ENCODE measurements at regions not wholly inside any gene's neighbourhood (a gene's known extent, or its start where the extent isn't known, plus 50 kb on each side); places are given as distances from the start of the nearest gene placed in this dataset.

GRCh38 chr14:71499018-71499417 is 433.2 kb upstream of the RGS6 start:
- no peak for DNase-seq (ENCODE audit: low spot score)
- Mint-ChIP-seq H3K27ac (ENCODE audit: unreplicated experiment) (no peak overlapping the region), H3K27me3 (ENCODE audit: low read depth) (no peaks in the 10 kb centered on the region), H3K9me3 (ENCODE audit: low read depth) (peaks cover 6% of the 10 kb centered on the region), H3K36me3 (ENCODE audit: low read depth) (peaks cover 2% of the 10 kb centered on the region), H3K4me1 (ENCODE audit: low read depth) (peaks cover 48% of the 10 kb centered on the region), H3K4me3 (ENCODE audit: unreplicated experiment) (no peak overlapping the region)
- no peak for TF ChIP-seq CTCF (IDR thresholded peaks at IDR 0.05)

DNA sequence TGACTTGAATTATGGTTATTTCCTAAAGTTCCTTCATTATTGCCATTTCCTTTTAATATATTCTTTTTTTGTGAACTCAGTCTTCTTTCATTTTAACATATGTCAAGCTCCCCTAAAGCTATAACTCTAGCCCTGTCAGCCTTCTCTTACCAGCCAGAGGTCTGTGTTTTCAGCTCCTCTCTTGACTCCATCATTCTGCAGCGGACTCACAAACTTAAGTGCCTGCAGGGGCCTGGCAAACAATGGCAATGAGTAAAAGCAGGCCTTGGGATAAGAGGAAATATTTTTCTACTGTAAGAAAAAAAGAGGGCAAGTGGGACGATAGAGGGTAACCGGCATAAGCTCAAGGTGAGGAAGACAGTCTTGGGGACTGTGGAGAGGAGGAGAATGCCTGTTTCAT is 424.5 kb upstream of the RGS6 start:
- peaks cover 54% of the 10 kb centered on the region for H3K4me1 Mint-ChIP-seq (ENCODE audit: low read depth)
- H3K4me3 Mint-ChIP-seq (ENCODE audit: unreplicated experiment) = no peak overlapping the region
- H3K27ac Mint-ChIP-seq (ENCODE audit: unreplicated experiment) = peak overlapping the region; percentile 46
- H3K36me3 Mint-ChIP-seq (ENCODE audit: low read depth) = peaks cover 3% of the 10 kb centered on the region
- H3K9me3 Mint-ChIP-seq (ENCODE audit: low read depth) = peaks cover 5% of the 10 kb centered on the region
- TF ChIP-seq CTCF (IDR thresholded peaks at IDR 0.05) = no peak
- DNase-seq (ENCODE audit: low spot score) = no peak
- no peaks in the 10 kb centered on the region for H3K27me3 Mint-ChIP-seq (ENCODE audit: low read depth)

- no peak for DNase-seq (ENCODE audit: low spot score)
- no peak overlapping the region for H3K4me3 Mint-ChIP-seq (ENCODE audit: unreplicated experiment)
- peaks cover 5% of the 10 kb centered on the region for H3K9me3 Mint-ChIP-seq (ENCODE audit: low read depth)
- no peak for TF ChIP-seq CTCF (IDR thresholded peaks at IDR 0.05)
- H3K27ac Mint-ChIP-seq (ENCODE audit: unreplicated experiment) = no peak overlapping the region
- H3K27me3 Mint-ChIP-seq (ENCODE audit: low read depth) = no peaks in the 10 kb centered on the region
- H3K4me1 Mint-ChIP-seq (ENCODE audit: low read depth) = peaks cover 48% of the 10 kb centered on the region
- peaks cover 7% of the 10 kb centered on the region for H3K36me3 Mint-ChIP-seq (ENCODE audit: low read depth)
Observed at GRCh38 chr14:71508901-71509300, 423.3 kb upstream of the RGS6 start.

DNA sequence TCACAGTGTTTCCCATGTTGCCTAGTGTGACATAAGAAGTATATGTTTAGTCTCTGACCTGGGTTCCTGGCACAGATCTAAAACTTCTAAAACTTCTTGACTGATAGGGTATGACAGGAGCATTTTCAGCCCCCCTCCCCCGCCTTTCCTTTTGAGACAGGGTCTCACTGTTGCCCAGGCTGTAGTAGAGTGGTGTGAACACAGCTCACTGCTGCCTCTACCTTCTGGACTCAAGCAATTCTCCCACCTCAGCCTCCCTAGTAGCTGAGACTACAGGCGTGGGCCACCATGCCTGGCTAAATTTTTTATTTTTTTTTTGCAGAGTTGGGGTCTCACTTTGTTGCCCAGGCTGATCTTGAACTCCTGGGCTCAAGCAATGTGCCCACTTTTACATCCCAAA is 421.1 kb upstream of the RGS6 start:
- Mint-ChIP-seq H3K9me3 (ENCODE audit: low read depth) (peaks cover 5% of the 10 kb centered on the region), H3K36me3 (ENCODE audit: low read depth) (peaks cover 11% of the 10 kb centered on the region), H3K4me1 (ENCODE audit: low read depth) (peaks cover 36% of the 10 kb centered on the region), H3K4me3 (ENCODE audit: unreplicated experiment) (no peak overlapping the region), H3K27ac (ENCODE audit: unreplicated experiment) (no peak overlapping the region), H3K27me3 (ENCODE audit: low read depth) (no peaks in the 10 kb centered on the region)
- no peak for DNase-seq (ENCODE audit: low spot score)
- no peak for TF ChIP-seq CTCF (IDR thresholded peaks at IDR 0.05)

DNA sequence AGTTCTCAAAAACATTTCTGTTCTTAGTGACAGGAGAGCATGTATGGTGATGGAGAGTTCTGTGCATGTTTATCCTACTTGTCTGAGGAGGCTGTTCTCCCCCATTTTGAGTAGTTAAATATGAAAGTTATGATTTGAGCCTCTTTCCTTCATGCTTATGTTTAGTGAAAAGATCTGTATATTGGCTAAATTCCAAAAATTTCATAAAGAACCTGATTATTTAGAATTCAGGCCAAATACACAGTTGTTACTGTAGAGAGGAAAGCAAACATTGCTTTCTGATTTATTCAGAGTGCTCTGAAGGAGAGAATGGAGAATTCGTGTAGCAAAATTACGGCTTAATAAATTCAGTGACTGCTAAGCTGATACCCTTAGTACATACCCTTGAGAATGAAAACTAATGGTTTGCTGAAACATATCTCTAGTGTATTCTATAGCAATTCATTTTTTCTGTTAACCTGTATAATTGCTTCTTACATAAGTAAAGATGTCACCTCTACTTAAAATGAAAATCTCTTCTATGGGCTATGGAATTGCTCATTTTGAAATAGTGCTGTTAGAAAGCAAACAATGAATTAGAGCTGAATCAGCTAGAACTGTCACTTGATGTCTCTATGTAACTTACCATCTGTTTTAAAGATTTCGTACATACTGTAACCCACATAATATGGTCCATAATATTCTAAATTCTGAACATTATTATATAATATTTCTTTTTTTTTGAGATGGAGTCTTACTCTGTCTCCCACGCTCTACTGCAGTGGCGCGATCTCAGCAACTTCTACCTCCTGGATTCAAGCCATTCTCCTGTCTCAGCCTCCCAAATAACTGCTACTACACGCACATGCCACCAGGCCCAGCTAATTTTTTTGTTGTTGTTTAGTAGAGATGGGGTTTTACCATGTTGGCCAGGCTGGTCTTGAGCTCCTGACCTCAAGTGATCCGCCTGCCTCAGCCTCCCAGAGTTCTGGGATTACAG is 417.0 kb upstream of the RGS6 start:
- no peaks in the 10 kb centered on the region for H3K9me3 Mint-ChIP-seq (ENCODE audit: low read depth)
- no peak for TF ChIP-seq CTCF (IDR thresholded peaks at IDR 0.05)
- peaks cover 15% of the 10 kb centered on the region for H3K36me3 Mint-ChIP-seq (ENCODE audit: low read depth)
- peak overlapping the region; percentile 52 for H3K27ac Mint-ChIP-seq (ENCODE audit: unreplicated experiment)
- peaks cover 27% of the 10 kb centered on the region for H3K4me1 Mint-ChIP-seq (ENCODE audit: low read depth)
- no peak for DNase-seq (ENCODE audit: low spot score)
- no peak overlapping the region for H3K4me3 Mint-ChIP-seq (ENCODE audit: unreplicated experiment)
- no peaks in the 10 kb centered on the region for H3K27me3 Mint-ChIP-seq (ENCODE audit: low read depth)
